Kidney (tissue), 13 donors: ENCODE measurements at regions not wholly inside any gene's neighbourhood (a gene's known extent, or its start where the extent isn't known, plus 50 kb on each side); places are given as distances from the start of the nearest gene placed in this dataset.

Experiments
- DNase-seq, 5 donors: peaks; one replicate each; pipeline ENCODE4 v3.0.0-alpha.2; 2013 to 2020
- FAIRE-seq: peaks from 2 replicates; lab custom pipeline; 2012; peaks lifted over from hg19 to GRCh38; lab: Jason Lieb, UNC
- H3K27ac ChIP-seq, 2 donors: one replicate each; pipeline ENCODE4 v1.7.0; 2013; ENCODE audit warnings: low read depth in 2 of 2, low read length in 2 of 2, inconsistent platforms in 1 of 2
- H3K27me3 ChIP-seq: one replicate; pipeline ENCODE4 v1.7.1; 2013; ENCODE audit warnings: low read length, inconsistent platforms; ENCODE audit not compliant: control insufficient read depth, insufficient read depth
- H3K36me3 ChIP-seq, 3 donors: one replicate each; pipeline versions ENCODE4 v1.7.0 to v1.7.1; 2013; ENCODE audit warnings: low read length in 3 of 3, control low read depth in 1 of 3, inconsistent platforms in 1 of 3; ENCODE audit not compliant: insufficient read depth in 3 of 3, control insufficient read depth in 2 of 3
- H3K4me1 ChIP-seq, 3 donors: one replicate each; pipeline versions ENCODE4 v1.7.0 to v1.7.1; 2013; ENCODE audit warnings: low read length in 3 of 3, inconsistent platforms in 1 of 3, low read depth in 1 of 3; ENCODE audit not compliant: control insufficient read depth in 2 of 3, insufficient read depth in 2 of 3
- H3K4me3 ChIP-seq, 3 donors: one replicate each; pipeline versions ENCODE4 v1.7.0 to v1.8.1; 2013; ENCODE audit warnings: low read length in 3 of 3, control low read depth in 1 of 3, inconsistent platforms in 1 of 3
- H3K9ac ChIP-seq, 3 donors: one replicate each; pipeline versions ENCODE4 v1.7.0 to v1.7.1; 2013; ENCODE audit warnings: low read length in 3 of 3, control low read depth in 1 of 3, inconsistent platforms in 1 of 3
- H3K9me3 ChIP-seq, 3 donors: one replicate each; pipeline versions ENCODE4 v1.7.0 to v1.7.1; 2013; ENCODE audit warnings: low read length in 3 of 3, control low read depth in 1 of 3, inconsistent platforms in 1 of 3; ENCODE audit not compliant: control insufficient read depth in 2 of 3, insufficient read depth in 1 of 3
- intact Hi-C: fragments of 100-400 bp; cut with DNase I; formaldehyde crosslinking; loops from one replicate; pipeline ENCODE4 v1.11.1; 2022
- TF ChIP-seq, protein P1 (sequence below): IDR thresholded peaks from 3 replicates; pipeline ENCODE4 v1.5.1; 2012; ENCODE audit warnings: mild to moderate bottlenecking, moderate library complexity, borderline replicate concordance; ENCODE audit not compliant: insufficient read depth; ENCODE audit errors: extremely low read depth
- donor health status: control.
- donor health status: control.
- donor health status: control.
- donor health status: control.
- donor health status: control.
- donor health status: DM: yes; HTN: yes; CAD: no.
- donor health status: Normal renal cell carcinoma (clear cell type).

DNA sequence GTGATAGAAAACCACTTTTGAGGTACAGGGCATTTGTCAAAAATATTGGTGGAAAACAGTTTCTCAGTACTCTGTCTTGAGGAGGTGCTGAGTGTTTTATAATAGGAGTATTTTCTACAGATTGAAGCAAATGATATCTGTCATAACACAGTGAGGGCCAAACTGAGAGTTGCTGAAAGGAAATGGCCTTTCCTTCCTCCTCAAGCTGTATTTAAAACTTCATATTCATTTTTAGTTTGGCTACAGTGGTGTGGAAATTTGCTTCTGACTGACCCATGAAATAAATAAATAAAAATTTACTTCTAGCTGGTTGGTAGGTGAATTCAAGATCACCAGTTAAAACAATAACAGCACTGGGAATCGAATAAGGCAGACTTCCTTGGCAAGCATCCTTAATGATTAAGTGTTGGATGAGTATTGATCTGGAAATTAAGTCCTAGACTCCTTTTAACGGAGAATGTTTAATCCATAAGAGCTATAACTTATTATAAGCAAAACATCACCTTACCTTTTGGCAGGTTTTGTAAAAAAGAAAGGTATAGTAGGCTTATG lies 828.6 kb upstream of the CITED2 start:
- H3K9ac ChIP-seq, result no peak overlapping the region
- H3K9me3 ChIP-seq, result no peaks in the 10 kb centered on the region
- FAIRE-seq (no peak), DNase-seq (no peak)
- H3K27me3 ChIP-seq, result no peaks in the 10 kb centered on the region
- TF ChIP-seq, protein P1, sequence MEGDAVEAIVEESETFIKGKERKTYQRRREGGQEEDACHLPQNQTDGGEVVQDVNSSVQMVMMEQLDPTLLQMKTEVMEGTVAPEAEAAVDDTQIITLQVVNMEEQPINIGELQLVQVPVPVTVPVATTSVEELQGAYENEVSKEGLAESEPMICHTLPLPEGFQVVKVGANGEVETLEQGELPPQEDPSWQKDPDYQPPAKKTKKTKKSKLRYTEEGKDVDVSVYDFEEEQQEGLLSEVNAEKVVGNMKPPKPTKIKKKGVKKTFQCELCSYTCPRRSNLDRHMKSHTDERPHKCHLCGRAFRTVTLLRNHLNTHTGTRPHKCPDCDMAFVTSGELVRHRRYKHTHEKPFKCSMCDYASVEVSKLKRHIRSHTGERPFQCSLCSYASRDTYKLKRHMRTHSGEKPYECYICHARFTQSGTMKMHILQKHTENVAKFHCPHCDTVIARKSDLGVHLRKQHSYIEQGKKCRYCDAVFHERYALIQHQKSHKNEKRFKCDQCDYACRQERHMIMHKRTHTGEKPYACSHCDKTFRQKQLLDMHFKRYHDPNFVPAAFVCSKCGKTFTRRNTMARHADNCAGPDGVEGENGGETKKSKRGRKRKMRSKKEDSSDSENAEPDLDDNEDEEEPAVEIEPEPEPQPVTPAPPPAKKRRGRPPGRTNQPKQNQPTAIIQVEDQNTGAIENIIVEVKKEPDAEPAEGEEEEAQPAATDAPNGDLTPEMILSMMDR, result no peak
- intact Hi-C loops, result no loop called here
- no peak overlapping the region for H3K27ac ChIP-seq
- H3K36me3 ChIP-seq, result no peaks in the 10 kb centered on the region
- H3K4me3 ChIP-seq, result no peak overlapping the region
- no peaks in the 10 kb centered on the region for H3K4me1 ChIP-seq

DNA sequence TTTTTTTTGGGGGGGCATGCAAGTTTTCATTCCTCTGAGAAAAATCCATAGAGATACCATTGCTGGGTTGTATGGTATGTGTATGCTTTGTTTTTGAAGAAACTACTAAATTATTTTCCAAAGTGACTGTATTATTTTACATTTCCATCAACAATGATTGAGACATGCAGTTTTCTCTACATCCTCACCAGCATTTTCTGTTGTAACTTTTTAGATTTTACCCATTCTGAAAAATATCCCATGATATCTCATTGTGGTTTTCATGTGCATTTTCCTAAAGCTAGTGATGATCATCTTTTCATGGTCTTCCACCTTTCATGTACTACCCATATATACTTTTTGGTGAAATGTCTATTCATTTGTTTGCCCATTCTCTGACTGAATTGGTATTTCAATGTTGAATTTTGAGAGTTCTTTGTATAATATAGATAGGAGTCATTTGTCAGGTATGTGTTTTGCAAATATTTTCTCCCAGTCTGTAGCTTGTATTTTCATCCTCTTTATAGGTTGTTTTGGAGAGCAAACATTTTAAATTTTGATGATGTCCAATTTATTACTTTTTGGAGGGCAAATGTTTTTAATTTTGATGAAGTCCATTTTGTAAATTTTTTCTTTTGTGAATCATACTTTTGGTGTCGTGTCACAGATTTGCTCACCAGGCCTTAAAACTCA lies 827.5 kb upstream of the CITED2 start:
- DNase-seq (no peak), FAIRE-seq (no peak)
- Histone ChIP-seq H3K4me3 (no peak overlapping the region), H3K36me3 (no peaks in the 10 kb centered on the region), H3K9ac (no peak overlapping the region), H3K27me3 (no peaks in the 10 kb centered on the region), H3K27ac (no peak overlapping the region), H3K4me1 (no peaks in the 10 kb centered on the region), H3K9me3 (no peaks in the 10 kb centered on the region)
- intact Hi-C loops, result no loop called here
- TF ChIP-seq, protein P1, result no peak

DNA sequence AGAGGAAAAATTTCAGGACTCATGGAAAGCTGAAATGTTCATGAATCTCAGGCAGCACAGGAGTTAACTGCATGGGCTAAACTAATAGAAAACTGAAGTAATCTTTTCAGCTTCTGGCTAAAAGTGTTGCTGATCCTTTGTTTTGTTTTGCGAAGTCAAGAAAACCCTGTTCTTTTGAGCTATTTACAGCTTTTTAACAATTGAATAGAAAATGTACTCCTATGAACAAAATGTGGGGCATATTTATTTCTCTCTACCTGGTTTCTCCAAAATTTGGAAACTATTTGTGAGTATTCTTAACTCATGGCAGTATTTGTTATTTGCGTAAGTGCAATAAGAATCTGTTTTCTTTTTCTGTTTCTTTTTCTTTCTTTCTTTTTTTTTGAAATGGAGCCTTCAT lies 818.8 kb upstream of the CITED2 start:
- FAIRE-seq (no peak), DNase-seq (no peak)
- Histone ChIP-seq H3K36me3 (no peaks in the 10 kb centered on the region), H3K9me3 (peaks cover 0 to 8% (median 2%) of the 10 kb centered on the region in 3 donors), H3K27ac (no peak overlapping the region), H3K27me3 (no peaks in the 10 kb centered on the region), H3K4me3 (no peak overlapping the region), H3K9ac (no peak overlapping the region), H3K4me1 (no peaks in the 10 kb centered on the region)
- TF ChIP-seq, protein P1, result no peak
- intact Hi-C loops, result no loop called here
